Endothelial cell of umbilical vein (primary cell): ENCODE measurements at regions not wholly inside any gene's neighbourhood (a gene's known extent, or its start where the extent isn't known, plus 50 kb on each side); places are given as distances from the start of the nearest gene placed in this dataset.

Experiments
- CTCF ChIP-seq, 2 donors: IDR thresholded peaks; 1 replicate in 1 of 2; 2 replicates in 1 of 2; pipeline ENCODE4 v1.5.1; 2011; ENCODE audit warnings: low read length in 2 of 2, mild to moderate bottlenecking in 2 of 2, moderate library complexity in 2 of 2, control low read depth in 1 of 2, inconsistent platforms in 1 of 2, low read depth in 1 of 2; ENCODE audit not compliant: insufficient read depth in 1 of 2; ENCODE audit errors: extremely low read depth in 1 of 2
- EZH2 ChIP-seq: IDR thresholded peaks from 2 replicates; pipeline ENCODE4 v1.6.1; 2012; ENCODE audit warnings: borderline replicate concordance, low read depth, mild to moderate bottlenecking, moderate library complexity, low read length, inconsistent platforms; ENCODE audit not compliant: severe bottlenecking
- POLR2A ChIP-seq: IDR thresholded peaks from 2 replicates; pipeline ENCODE4 v1.6.1; 2012; ENCODE audit warnings: low read depth, mild to moderate bottlenecking, control low read depth, low read length

- TF ChIP-seq CTCF (IDR thresholded peaks at IDR 0.05; ENCODE audit: extremely low read depth in 1 of 2, insufficient read depth in 1 of 2, low read depth in 1 of 2, low read length in 2 of 2) (no peak), POLR2A (no peak), EZH2 (no peak)
Measured at GRCh38 chr10:21273400-21273968, 252.0 kb downstream of the SKIDA1 start.
